ENCODE measurements at regions not wholly inside any gene's neighbourhood (a gene's known extent, or its start where the extent isn't known, plus 50 kb on each side); places are given as distances from the start of the nearest gene placed in this dataset.
"Not testable (repeated sequence)": the region's sequence is repeated elsewhere in the genome, so short reads cannot be mapped to it uniquely, and the experiment has no call there.

GRCh38 chr22:11629661-11630385, 3898.2 kb upstream of the OR11H1 start:
- H3K9ac ChIP-seq (ENCODE audit: low read depth in 1 of 2, low read length in 2 of 2): no peak overlapping the region
- TF ChIP-seq EGR1 (IDR thresholded peaks at IDR 0.05; ENCODE audit: low read depth in 2 of 2) (no peak), FOXA1 (IDR thresholded peaks at IDR 0.05) (no peak), SP1 (IDR thresholded peaks at IDR 0.05) (no peak), JUND (IDR thresholded peaks at IDR 0.05) (no peak), RAD21 (IDR thresholded peaks at IDR 0.05) (no peak), TAF1 (conservative IDR thresholded peaks at IDR 0.05) (no peak), HNF4A (conservative IDR thresholded peaks at IDR 0.05) (no peak), RXRA (IDR thresholded peaks at IDR 0.05) (no peak), CTCF (IDR thresholded peaks at IDR 0.05; ENCODE audit: low read depth, low read length, missing input control) (no peak), HNF4G (IDR thresholded peaks at IDR 0.05) (no peak), GABPA (IDR thresholded peaks at IDR 0.05 in 1 of 2, conservative IDR thresholded peaks at IDR 0.05 in 1 of 2) (no peak), ZBTB33 (IDR thresholded peaks at IDR 0.05) (no peak), YY1 (IDR thresholded peaks at IDR 0.05) (no peak), ATF3 (IDR thresholded peaks at IDR 0.05) (no peak)
- TF ChIP-seq, protein P1, sequence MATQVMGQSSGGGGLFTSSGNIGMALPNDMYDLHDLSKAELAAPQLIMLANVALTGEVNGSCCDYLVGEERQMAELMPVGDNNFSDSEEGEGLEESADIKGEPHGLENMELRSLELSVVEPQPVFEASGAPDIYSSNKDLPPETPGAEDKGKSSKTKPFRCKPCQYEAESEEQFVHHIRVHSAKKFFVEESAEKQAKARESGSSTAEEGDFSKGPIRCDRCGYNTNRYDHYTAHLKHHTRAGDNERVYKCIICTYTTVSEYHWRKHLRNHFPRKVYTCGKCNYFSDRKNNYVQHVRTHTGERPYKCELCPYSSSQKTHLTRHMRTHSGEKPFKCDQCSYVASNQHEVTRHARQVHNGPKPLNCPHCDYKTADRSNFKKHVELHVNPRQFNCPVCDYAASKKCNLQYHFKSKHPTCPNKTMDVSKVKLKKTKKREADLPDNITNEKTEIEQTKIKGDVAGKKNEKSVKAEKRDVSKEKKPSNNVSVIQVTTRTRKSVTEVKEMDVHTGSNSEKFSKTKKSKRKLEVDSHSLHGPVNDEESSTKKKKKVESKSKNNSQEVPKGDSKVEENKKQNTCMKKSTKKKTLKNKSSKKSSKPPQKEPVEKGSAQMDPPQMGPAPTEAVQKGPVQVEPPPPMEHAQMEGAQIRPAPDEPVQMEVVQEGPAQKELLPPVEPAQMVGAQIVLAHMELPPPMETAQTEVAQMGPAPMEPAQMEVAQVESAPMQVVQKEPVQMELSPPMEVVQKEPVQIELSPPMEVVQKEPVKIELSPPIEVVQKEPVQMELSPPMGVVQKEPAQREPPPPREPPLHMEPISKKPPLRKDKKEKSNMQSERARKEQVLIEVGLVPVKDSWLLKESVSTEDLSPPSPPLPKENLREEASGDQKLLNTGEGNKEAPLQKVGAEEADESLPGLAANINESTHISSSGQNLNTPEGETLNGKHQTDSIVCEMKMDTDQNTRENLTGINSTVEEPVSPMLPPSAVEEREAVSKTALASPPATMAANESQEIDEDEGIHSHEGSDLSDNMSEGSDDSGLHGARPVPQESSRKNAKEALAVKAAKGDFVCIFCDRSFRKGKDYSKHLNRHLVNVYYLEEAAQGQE (IDR thresholded peaks at IDR 0.05): no peak
- TF ChIP-seq, protein P2, sequence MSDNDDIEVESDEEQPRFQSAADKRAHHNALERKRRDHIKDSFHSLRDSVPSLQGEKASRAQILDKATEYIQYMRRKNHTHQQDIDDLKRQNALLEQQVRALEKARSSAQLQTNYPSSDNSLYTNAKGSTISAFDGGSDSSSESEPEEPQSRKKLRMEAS (IDR thresholded peaks at IDR 0.05): no peak
- DNase-seq (ENCODE audit: low spot score): no peak
- no peak overlapping the region for H3K4me3 ChIP-seq (ENCODE audit: low read depth in 1 of 3, low read length in 3 of 3)
- no peaks in the 10 kb centered on the region for H3K27me3 ChIP-seq (ENCODE audit: control insufficient read depth in 4 of 4, insufficient read depth in 4 of 4, low read length in 3 of 4)
- no peaks in the 10 kb centered on the region for H3K36me3 ChIP-seq (ENCODE audit: control insufficient read depth in 4 of 4, insufficient read depth in 3 of 4, low read depth in 1 of 4, low read length in 3 of 4)
- WGBS: 89% methylated on average over 35 of the region's 35 CpGs
- H3K9me3 ChIP-seq (ENCODE audit: control insufficient read depth in 4 of 4, low read length in 3 of 4): peaks cover 0 to 20% (median 17%) of the 10 kb centered on the region in 4 donors
- H3K4me1 ChIP-seq (ENCODE audit: control insufficient read depth in 4 of 4, insufficient read depth in 4 of 4, low read length in 3 of 4): no peaks in the 10 kb centered on the region
- H3K27ac ChIP-seq (ENCODE audit: low read depth in 1 of 2, low read length in 2 of 2): no peak overlapping the region

DNA sequence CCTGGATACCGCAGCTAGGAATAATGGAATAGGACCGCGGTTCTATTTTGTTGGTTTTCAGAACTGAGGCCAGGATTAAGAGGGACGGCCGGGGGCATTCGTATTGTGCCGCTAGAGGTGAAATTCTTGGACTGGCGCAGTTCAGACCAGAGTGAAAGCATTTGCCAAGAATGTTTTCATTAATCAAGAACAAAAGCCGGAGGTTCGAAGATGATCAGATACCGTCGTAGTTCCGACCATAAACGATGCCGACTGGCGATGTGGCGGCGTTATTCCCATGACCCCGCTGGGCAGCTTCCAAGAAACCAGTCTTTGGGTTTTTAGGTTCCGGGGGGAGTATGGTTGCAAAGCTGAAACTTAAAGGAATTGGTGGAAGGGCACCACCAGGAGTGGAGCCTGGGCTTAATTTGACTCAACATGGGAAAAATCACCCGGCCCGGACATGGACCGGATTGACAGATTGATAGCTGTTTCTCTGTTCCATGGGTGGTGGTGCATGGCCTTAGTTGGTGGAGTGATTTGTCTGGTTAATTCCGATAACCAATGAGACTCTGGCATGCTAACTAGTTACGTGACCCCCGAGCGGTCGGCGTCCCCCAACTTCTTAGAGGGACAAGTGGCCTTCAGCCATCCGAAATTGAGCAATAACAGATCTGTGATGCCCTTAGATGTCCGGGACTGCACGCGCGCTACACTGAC, 3897.5 kb upstream of the OR11H1 start:
- not testable (repeated sequence) for H3K4me1 ChIP-seq (ENCODE audit: control insufficient read depth in 4 of 4, insufficient read depth in 4 of 4, low read length in 3 of 4); DNase-seq (ENCODE audit: low spot score); H3K4me3 ChIP-seq (ENCODE audit: low read depth in 1 of 3, low read length in 3 of 3); H3K27ac ChIP-seq (ENCODE audit: low read depth in 1 of 2, low read length in 2 of 2); H3K9ac ChIP-seq (ENCODE audit: low read depth in 1 of 2, low read length in 2 of 2); H3K36me3 ChIP-seq (ENCODE audit: control insufficient read depth in 4 of 4, insufficient read depth in 3 of 4, low read depth in 1 of 4, low read length in 3 of 4); H3K27me3 ChIP-seq (ENCODE audit: control insufficient read depth in 4 of 4, insufficient read depth in 4 of 4, low read length in 3 of 4)
- H3K9me3 ChIP-seq (ENCODE audit: control insufficient read depth in 4 of 4, low read length in 3 of 4): peaks cover 0 to 20% (median 17%) of the 10 kb centered on the region in 4 donors
- 92% methylated on average over 34 of the region's 34 CpGs for WGBS
